ENCODE measurements at regions not wholly inside any gene's neighbourhood (a gene's known extent, or its start where the extent isn't known, plus 50 kb on each side); places are given as distances from the start of the nearest gene placed in this dataset.

GRCh38 chr2:40741532-40741931 is 289.6 kb upstream of the SLC8A1 start:
- TF ChIP-seq CTCF (IDR thresholded peaks at IDR 0.05; ENCODE audit: insufficient read depth, low read length) (no peak), GABPA (IDR thresholded peaks at IDR 0.05; ENCODE audit: low read depth) (no peak), POLR2AphosphoS5 (IDR thresholded peaks at IDR 0.05; ENCODE audit: low read depth) (no peak)

All from HL-60 (cell line).